HG03060 (cell line): ENCODE measurements at regions not wholly inside any gene's neighbourhood (a gene's known extent, or its start where the extent isn't known, plus 50 kb on each side); places are given as distances from the start of the nearest gene placed in this dataset.
"Not testable (repeated sequence)": the region's sequence is repeated elsewhere in the genome, so short reads cannot be mapped to it uniquely, and the experiment has no call there.

Experiments used
- ATAC-seq: cut with Tn5 transposase; IDR thresholded peaks from one replicate; pipeline ENCODE4 v1.9.1; 2021; ENCODE audit warnings: low read depth, moderate number of reproducible peaks; ENCODE audit not compliant: unreplicated experiment

GRCh38 chr16:29126057-29126494, 141.2 kb downstream of the LAT start:
- no peak for ATAC-seq

GRCh38 chr16:29124828-29125227, 140.0 kb downstream of the LAT start:
- ATAC-seq: no peak

GRCh38 chr16:29124162-29124561, 139.3 kb downstream of the LAT start:
- not testable (repeated sequence) for ATAC-seq

GRCh38 chr16:29120680-29121079, 135.8 kb downstream of the LAT start:
- not testable (repeated sequence) for ATAC-seq

- not testable (repeated sequence) for ATAC-seq
Measured at GRCh38 chr16:29118301-29118957, 133.6 kb downstream of the LAT start.

- ATAC-seq: no peak
Measured at GRCh38 chr16:29117631-29118030, 132.8 kb downstream of the LAT start.

- ATAC-seq: no peak
Measured at GRCh38 chr16:29116980-29117379, 132.1 kb downstream of the LAT start.

GRCh38 chr16:29116207-29116606, 131.4 kb downstream of the LAT start:
- ATAC-seq: not testable (repeated sequence)

GRCh38 chr16:29115802-29116141, 130.9 kb downstream of the LAT start:
- ATAC-seq: not testable (repeated sequence)

- not testable (repeated sequence) for ATAC-seq
Measured at GRCh38 chr16:29114989-29115801, 130.3 kb downstream of the LAT start.

GRCh38 chr16:29114574-29114973, 129.7 kb downstream of the LAT start:
- no peak for ATAC-seq

GRCh38 chr16:29113446-29113845, 128.6 kb downstream of the LAT start:
- not testable (repeated sequence) for ATAC-seq

- no peak for ATAC-seq
Measured at GRCh38 chr16:29112755-29113347, 128.0 kb downstream of the LAT start.

- ATAC-seq: not testable (repeated sequence)
Measured at GRCh38 chr16:29111901-29112680, 127.2 kb downstream of the LAT start.

GRCh38 chr16:29111421-29111820, 126.6 kb downstream of the LAT start:
- ATAC-seq: no peak

GRCh38 chr16:29108625-29109169, 123.8 kb downstream of the LAT start:
- not testable (repeated sequence) for ATAC-seq

- no peak for ATAC-seq
Measured at GRCh38 chr16:29107299-29107698, 122.4 kb downstream of the LAT start.

- ATAC-seq: not testable (repeated sequence)
Measured at GRCh38 chr16:29106259-29106908, 121.5 kb downstream of the LAT start.

GRCh38 chr16:29104600-29104999, 119.7 kb downstream of the LAT start:
- ATAC-seq: not testable (repeated sequence)

GRCh38 chr16:29097965-29098364, 113.1 kb downstream of the LAT start:
- ATAC-seq: not testable (repeated sequence)
